ENCODE measurements at regions not wholly inside any gene's neighbourhood (a gene's known extent, or its start where the extent isn't known, plus 50 kb on each side); places are given as distances from the start of the nearest gene placed in this dataset.
"Not testable (repeated sequence)": the region's sequence is repeated elsewhere in the genome, so short reads cannot be mapped to it uniquely, and the experiment has no call there.

DNA sequence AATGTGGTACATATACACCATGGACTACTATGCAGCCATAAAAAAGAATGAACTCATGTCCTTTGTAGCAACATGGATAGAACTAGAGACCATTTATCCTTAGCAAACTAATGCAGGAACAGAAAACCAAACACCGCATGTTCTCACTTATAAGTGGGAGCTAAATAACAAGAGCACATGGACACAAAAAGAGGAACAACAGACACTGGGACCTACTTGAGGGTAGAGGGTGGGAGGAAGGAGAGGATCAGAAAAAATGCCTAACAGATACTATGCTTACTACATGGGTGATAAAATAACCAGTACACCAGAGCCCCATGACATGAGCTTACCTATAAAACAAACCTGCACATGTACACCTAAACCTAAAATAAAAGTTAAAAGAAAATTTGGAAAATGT lies 82.0 kb upstream of the ADRB2 start:
- not testable (repeated sequence) for DNase-seq

DNA sequence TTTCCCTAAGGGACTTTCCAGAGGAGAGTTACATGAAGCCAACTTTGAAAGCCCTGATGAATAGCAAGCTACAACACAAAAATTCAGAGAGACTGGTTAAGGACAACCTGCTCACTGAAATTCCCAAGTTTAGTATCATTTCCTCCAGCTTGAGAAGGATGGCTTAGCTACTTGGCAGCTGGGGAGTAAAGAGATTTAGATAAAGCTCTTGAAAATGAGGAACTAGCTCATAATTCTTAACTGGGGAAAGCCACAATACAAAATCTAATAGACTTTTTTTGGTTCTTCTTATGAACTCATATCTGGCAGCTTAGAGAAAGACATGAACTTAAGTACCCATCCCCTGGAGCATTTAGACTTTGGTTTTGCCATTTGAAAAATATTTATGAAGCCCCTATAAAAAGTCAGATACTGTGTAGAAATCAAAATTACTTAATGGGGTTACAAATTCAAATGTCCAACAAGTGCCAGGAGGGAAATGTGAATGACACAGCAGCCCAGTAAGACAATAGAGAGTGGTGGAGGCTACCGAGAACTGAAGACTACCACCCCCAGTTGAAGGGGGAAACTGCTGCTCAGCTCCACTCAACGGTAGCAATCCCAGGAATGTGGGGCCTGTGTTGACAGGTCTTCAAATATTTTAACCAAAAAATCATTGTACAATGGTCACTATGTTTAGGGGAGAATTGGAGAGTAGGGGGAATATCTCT lies 79.4 kb upstream of the ADRB2 start:
- no peak for DNase-seq

DNA sequence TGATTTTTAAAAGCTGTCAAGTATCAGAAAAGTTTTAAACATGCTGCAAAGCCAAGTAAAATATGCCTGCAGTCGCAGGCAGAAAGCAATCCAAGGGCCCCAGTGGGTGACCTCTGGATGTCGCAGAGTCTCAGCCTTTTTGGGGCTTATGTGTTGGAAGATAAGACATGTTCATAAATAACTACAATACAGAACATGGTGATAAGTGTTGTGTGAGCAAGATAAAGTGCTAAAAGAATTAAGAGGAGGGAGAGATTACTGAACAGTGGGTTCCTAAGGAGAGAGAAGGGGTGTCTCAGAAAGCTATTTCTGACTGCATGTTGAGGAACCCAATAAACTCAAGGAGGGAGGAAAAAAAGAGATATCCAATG lies 78.9 kb upstream of the ADRB2 start:
- no peak for DNase-seq

DNA sequence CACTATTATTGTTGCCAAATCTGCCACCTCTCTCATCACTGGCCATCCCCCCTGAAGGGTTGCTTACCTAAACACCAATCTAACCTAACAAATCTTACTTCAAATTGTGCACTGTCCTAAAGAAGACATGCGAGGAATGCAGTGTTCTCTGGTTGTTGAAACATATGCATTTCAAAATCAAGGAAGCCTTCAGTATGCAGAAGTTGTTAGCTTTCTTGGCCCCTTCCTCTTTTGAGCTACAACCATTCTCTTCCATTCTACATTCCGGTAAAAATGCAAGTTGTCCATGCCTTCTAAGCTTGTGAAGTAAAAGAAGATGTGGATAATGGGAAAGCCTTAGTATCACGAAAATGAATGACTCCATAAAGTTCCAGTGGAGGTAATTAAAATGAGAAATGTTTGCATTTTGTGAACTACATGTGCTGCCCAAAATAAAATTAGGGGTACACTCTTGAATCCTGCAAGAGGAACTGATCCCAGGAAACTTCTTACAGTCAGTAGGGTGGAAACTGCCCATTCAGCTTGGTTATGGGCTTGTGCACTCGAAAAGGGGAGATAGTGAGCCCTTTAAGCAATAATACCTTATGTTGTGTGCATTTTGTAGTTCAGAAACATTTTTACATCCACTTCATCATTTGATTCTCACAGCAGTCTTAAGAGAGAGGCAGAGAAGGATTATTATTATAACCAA lies 77.6 kb upstream of the ADRB2 start:
- DNase-seq, result no peak

DNA sequence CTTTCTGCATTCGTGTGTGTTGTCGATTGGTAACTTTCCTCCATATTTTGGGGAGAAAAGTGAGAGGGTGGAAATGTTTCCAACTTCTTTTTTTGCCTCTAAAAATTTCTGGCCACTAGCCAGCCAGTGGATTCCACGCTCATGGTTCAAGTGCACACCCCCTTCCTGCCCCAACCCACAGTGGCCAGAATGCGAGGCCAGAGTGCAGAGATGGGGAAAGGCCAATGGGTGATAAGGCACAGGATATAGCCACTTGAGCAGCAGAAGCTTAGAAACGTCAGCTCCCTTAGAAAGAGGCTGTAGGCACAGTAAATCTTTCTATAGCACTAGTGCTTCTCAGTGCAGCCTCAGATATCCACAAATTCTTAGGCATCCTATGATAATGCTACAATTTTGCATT lies 75.8 kb upstream of the ADRB2 start:
- DNase-seq, result no peak

DNA sequence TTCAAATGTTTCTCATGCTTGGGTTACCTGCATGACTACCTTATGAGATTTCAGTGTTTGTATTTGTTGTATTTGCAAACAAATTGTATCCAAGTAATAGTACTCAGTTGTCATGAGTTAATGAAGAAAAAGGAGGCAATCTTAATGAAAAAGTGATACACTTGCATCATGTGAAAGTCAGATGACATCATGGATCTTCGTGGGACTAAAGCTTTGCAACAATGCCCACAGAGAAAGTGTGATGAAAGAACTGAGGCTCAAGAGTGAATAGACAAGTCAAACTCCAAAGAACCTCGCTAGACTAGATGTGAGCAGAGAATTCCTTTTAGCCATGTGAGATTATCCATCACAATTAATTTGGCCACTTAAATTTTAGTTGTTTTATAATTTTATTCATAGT lies 75.4 kb upstream of the ADRB2 start:
- DNase-seq, result no peak

DNA sequence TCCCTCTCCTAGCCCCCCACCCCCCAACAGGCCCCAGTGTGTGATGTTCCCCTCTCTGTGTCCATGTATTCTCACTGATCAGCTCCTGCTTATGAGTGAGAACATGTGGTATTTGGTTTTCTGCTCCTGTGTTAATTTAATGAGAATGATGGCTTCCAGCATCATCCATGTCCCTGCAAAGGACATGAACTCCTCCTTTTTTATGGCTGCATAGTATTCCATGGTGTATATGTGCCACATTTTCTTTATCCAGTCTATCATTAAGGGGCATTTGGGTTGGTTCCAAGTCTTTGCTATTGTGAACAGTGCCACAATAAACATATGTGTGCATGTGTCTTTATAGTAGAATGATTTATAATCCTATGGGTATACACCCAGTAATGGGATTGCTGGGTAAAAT lies 74.0 kb upstream of the ADRB2 start:
- not testable (repeated sequence) for DNase-seq

DNA sequence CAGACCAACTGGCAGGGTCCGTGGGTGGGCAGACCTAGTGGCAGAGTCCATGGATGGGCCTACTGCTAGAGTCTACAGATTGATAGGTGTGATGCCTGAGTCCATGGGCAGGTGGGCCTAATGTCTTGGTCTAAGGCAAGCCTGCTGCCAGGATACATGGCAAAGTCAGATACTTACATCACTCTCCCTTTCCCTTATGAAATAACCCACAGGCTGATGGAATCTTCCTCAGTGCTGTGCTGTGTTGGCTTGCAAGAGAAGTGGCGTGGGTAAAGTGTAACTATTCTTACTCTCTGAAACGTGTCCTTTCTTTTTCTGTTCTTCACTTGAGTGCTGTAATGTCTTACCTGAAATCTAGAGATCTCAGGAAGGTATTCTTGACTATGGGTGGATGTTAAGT lies 67.3 kb upstream of the ADRB2 start:
- DNase-seq, result no peak

DNA sequence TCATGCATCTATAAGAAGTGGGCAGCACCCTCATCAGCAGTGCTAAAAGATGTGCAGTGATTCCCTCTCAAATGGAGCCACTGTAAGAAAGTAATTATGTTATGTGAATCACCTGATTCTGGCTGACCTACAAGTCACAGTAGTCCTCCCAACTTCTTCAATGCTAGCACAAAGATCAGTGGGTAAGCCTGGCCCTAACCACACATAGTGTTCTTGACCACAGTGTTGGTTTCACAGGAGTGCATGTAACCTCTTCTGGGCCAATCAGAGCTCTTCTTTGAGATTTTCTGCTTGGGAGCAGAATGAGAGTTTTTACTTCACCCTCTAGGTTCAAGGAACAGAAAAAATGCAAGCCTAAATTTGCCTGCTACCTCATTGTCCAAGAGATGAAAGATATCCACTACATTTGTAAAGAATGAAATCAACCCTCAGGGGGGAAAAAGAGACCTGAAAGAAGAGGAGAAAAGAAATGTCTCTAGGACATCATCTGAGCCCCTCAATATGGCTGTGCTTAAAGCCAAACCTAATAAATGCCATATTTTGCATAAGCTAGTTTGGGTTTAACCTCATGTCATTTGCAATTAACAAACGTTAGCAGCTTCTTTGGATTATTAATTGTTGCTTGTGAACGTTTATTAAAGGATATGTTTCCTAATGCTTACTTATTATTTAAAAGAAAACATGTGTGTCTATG lies 65.3 kb upstream of the ADRB2 start:
- no peak for DNase-seq

DNA sequence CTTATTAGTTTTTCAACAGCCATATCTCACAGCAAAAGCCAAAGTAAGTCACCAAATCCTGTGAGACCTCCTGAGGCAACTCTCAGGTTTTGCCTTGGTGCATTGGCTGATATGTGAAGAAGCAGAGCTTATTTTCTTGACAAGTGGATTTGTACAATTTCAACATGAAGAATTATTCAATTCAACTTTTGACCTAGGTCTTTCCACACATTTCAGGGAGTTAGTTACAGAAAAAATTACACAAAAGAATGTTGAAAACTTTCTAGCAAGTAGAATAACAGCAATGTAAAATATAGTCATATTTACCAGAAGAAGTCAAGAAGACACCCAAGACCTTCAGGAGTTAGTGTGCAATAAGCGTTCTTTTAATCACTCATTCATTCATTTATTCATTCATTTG lies 62.4 kb upstream of the ADRB2 start:
- no peak for DNase-seq

DNA sequence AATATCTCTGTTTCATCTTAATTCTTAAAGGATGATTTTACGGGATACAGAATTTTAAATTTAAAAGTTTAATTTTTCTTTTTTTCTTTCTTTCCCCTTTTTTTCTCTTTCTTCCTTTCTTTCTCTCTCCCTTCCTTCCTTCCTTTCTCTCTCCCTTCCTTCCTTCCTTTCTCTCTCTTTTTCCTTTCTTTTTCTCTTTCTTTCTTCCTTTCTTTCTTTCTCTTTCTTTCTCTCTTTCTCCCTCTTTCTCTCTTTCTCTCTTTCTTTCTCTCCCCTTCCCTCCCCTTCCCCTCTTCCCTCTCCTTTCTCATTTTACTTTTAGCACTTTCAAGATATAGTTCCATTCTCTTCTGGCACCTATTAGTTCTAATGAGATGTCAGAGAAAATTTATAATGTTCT lies 61.4 kb upstream of the ADRB2 start:
- DNase-seq, result no peak

DNA sequence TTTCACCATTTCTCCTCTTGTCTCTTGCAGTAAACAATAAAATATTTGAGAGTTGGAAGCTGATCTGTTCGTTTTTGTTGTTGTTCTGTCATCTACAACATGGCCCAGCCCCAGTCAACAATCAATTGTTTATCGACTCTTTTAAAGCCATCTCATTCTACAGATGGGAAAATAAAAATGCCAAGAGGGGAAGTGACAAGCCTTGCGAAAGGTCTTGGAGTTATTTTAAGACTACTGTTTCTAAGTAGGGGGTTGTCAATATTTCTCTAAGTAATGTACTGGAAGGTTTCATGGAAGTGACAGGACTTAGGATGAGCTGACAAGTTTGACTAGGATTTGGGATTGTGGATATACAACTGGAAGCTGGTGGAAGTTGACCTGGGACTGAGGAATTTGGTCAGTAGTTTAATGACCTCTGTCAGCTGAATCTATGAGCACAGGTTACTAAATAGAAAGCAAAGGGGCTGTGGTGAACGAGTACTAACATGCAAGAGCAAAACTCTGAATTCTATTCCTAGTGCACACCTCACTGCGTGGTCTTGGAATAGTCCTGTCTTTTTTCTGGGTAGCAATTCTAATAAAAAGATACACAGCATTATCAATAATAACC lies 57.5 kb upstream of the ADRB2 start:
- no peak for DNase-seq

DNA sequence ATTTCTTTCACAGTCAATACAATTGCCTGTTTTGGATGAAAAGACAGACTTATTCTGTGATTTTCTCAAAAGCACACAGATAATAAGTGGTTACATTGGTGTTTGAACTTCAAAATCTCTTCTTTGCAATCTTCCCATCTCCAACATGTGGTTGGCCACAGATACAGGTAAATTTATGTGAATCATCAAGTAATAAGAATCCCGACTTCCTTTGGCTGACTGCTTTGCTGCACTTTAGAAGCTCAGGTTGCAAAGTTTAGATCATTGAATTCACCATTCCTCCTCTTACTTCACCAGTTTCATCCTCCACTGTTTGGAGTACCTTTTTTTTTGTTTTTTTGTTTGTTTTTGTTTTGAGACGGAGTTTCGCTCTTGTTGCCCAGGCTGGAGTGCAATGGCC lies 56.5 kb upstream of the ADRB2 start:
- DNase-seq, result no peak

DNA sequence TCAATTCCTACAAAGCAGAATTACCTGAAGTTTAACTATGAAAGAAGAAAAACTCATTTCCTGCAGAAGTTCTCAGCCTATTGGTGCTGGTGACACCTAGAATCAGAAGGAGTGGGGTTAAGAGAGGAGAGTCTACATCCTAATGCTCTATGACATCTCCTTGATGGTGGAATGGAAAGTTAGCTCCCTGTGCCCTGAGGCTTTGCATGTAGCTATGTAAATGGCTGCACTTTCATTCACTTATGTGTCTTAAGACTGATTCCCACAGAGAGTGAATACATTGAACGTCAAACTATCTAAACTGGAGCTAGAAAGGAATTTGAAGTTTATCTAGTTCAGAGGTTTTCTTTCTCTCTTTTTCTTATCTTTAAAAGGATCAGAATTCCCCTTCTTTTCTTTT lies 52.1 kb upstream of the ADRB2 start:
- DNase-seq, result no peak

DNA sequence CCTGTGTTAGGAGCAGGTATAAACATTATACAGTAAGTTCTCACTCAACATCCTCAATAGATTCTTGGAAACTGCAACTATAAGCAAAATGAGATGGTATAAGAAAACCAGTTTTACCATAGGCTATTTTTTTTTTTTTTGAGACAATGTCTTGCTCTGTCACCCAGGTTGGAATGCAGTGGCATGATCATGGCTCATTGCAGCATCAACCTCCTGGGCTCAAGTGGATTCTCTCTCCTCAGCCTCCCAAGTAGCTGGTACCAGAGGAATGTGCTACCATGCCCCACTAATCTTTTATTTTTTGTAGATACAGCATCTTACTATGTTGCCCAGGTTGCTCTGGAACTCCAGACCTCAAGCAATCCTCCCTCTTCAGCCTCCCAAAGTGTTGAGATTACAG lies 50.1 kb upstream of the ADRB2 start:
- no peak for DNase-seq

Measured in NCI-H2081 (cell line).